HFFc6 (cell line): ENCODE measurements at regions not wholly inside any gene's neighbourhood (a gene's known extent, or its start where the extent isn't known, plus 50 kb on each side); places are given as distances from the start of the nearest gene placed in this dataset.

ENCODE experiments used
- DNase-seq: peaks from one replicate; pipeline ENCODE4 v3.0.0-alpha.2; 2018
- H3K27ac Mint-ChIP-seq: 2 replicates; pipeline ENCODE4 v1.8.0; 2020; ENCODE audit warnings: mild to moderate bottlenecking, mixed read lengths
- H3K27me3 Mint-ChIP-seq: 2 replicates; pipeline ENCODE4 v1.8.0; 2021; ENCODE audit warnings: mild to moderate bottlenecking, moderate library complexity, mixed read lengths; ENCODE audit not compliant: insufficient read depth
- H3K36me3 Mint-ChIP-seq: 2 replicates; pipeline ENCODE4 v1.8.0; 2021; ENCODE audit warnings: low read depth, mixed read lengths
- H3K4me1 Mint-ChIP-seq: 2 replicates; pipeline ENCODE4 v1.8.0; 2020; ENCODE audit warnings: low read depth, mixed read lengths
- H3K4me3 Mint-ChIP-seq: 2 replicates; pipeline ENCODE4 v1.8.0; 2020; ENCODE audit warnings: mild to moderate bottlenecking, moderate library complexity, mixed read lengths
- H3K9me3 Mint-ChIP-seq: 2 replicates; pipeline ENCODE4 v1.8.0; 2020; ENCODE audit warnings: mild to moderate bottlenecking, mixed read lengths
- TF ChIP-seq, protein P1 (sequence below): fragments of 200-600 bp; sonication (generic); IDR thresholded peaks from 2 replicates; pipeline ENCODE4 v1.5.0; 2021; ENCODE audit warnings: antibody characterized with exemption, mild to moderate bottlenecking

DNA sequence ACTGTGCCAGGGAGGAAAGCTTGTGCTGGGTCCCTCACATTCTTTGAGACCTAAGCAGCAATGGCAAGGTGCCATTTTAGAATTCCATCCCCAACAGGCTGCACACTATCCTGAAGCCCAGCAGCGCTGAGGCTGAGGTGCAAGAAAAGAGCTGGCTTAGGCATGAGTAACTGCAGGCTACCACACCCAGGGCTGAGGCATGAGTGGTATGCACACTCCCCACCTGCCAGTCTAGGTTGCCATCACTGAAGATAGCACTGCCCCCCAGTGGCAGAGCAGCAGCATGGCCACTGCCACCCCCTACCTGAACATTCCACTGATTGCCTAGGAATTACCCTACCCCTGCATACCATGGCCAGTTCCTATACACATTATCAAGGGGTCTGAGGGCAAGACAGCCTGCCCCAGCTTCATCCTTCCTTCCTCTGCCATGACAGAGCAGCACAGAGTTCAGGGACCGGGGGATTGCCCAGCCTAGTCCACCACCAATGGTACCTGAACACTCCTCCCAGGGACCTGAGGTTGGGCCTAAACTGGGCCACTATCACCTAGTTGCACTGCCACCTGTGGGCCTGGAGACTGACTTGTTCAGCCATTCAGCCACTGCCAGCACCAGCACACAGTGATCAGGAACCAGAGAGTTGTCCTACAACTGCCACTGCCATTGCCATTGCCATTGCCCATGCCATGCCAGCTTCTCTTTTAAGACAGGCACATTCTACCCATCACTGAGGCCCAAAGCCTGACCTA, 129.8 kb downstream of the SATB1 start:
- Mint-ChIP-seq H3K4me3 (no peak overlapping the region), H3K9me3 (peaks cover 11% of the 10 kb centered on the region), H3K27me3 (no peaks in the 10 kb centered on the region), H3K36me3 (peaks cover 9% of the 10 kb centered on the region), H3K27ac (peak overlapping the region; percentile 47; the same call in 1 of the 2 replicates), H3K4me1 (peaks cover 25% of the 10 kb centered on the region)
- peak; percentile 93 for DNase-seq
- TF ChIP-seq, protein P1, sequence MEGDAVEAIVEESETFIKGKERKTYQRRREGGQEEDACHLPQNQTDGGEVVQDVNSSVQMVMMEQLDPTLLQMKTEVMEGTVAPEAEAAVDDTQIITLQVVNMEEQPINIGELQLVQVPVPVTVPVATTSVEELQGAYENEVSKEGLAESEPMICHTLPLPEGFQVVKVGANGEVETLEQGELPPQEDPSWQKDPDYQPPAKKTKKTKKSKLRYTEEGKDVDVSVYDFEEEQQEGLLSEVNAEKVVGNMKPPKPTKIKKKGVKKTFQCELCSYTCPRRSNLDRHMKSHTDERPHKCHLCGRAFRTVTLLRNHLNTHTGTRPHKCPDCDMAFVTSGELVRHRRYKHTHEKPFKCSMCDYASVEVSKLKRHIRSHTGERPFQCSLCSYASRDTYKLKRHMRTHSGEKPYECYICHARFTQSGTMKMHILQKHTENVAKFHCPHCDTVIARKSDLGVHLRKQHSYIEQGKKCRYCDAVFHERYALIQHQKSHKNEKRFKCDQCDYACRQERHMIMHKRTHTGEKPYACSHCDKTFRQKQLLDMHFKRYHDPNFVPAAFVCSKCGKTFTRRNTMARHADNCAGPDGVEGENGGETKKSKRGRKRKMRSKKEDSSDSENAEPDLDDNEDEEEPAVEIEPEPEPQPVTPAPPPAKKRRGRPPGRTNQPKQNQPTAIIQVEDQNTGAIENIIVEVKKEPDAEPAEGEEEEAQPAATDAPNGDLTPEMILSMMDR = peak; percentile 91

DNA sequence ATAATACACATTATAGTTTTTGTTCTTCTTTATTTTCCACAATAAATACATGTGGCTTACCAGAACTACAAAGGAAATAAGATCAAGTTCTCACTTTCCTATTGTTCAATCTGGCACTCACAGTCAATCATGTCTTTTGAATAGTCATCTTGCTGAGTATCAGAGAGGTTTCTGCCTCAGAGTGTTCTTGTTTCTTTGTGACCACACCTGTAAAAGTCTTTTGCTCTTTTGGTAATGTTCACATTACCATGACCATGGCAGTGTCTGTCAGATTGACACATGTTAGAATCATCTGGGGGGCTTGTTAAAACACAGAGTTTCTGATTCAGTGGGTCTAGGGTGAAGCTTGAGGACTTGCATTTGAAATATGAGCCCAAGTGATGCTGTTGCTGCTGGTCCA, 135.0 kb downstream of the SATB1 start:
- TF ChIP-seq, protein P1 = no peak
- Mint-ChIP-seq H3K9me3 (no peaks in the 10 kb centered on the region), H3K4me1 (peaks cover 14% of the 10 kb centered on the region), H3K27me3 (no peaks in the 10 kb centered on the region), H3K27ac (no peak overlapping the region), H3K36me3 (no peaks in the 10 kb centered on the region), H3K4me3 (no peak overlapping the region)
- no peak for DNase-seq

DNA sequence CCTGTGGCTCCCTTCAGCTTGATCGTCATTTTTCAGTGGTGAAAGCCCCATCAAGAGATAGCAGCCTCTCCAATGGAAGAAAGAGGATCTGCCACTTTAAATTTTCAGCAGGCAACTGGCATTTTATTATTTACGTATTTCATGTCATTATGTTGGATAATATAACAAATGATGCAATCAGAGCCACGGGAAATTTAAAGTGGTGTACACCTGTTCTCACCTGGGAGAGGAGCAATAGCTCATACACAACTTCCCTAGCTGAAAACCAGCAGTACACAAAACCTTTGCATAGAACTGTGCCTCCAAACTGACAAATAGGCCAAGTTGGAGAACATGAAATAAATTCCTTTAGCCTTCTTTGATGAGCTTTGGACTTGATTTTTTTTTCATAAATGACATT, 136.9 kb downstream of the SATB1 start:
- Mint-ChIP-seq H3K4me1 (peaks cover 19% of the 10 kb centered on the region; the same call in 1 of the 2 replicates), H3K9me3 (no peaks in the 10 kb centered on the region), H3K4me3 (no peak overlapping the region), H3K27ac (no peak overlapping the region), H3K27me3 (no peaks in the 10 kb centered on the region), H3K36me3 (no peaks in the 10 kb centered on the region)
- no peak for DNase-seq
- TF ChIP-seq, protein P1 = no peak

DNA sequence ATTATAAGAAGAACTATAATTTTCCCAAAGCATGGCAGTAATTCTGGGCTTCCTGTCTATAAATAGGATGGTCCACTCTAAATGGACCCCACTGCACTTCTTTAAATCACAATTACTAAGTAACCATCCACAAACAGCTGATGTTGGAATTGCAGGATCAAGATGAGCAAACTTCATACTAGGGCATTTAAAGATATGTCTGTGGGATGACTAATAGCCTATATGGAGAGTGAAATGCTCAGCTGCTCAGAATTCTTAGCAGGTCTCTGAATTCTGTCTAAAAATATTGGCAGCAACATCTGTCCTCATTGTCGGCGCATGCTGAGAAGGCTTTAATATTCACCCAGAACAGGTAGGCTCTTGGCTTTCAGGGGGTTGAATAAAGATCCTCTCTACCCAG, 140.4 kb downstream of the SATB1 start:
- no peaks in the 10 kb centered on the region; the same call in 1 of the 2 replicates for H3K27me3 Mint-ChIP-seq
- DNase-seq = no peak

DNA sequence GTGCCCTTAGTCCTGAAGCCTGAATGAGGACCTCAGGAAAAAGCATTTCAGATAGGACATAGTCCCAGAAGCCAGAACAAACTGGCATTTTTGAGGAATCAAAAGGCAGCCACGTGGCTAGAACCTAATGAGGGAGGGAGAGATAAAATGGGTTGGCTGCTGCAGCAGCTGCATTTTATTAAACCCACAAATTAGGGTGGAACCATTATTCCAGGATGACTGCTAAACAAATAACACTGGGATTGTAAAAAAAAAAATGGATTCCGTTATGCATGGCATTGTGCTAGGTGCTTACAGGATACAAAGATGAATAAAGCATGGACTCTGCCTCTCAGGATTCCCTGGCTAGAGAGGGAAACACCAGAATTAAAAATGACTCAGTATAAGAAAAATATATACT, 141.5 kb downstream of the SATB1 start:
- Mint-ChIP-seq H3K27ac (no peak overlapping the region), H3K4me3 (no peak overlapping the region), H3K4me1 (peaks cover 16% of the 10 kb centered on the region; the same call in 1 of the 2 replicates), H3K9me3 (no peaks in the 10 kb centered on the region), H3K36me3 (no peaks in the 10 kb centered on the region), H3K27me3 (no peaks in the 10 kb centered on the region; the same call in 1 of the 2 replicates)
- DNase-seq = no peak
- TF ChIP-seq, protein P1 = no peak

More for the DNA sequence above, 140.4 kb downstream of the SATB1 start:
- Mint-ChIP-seq H3K4me1 (peaks cover 16% of the 10 kb centered on the region; the same call in 1 of the 2 replicates), H3K9me3 (no peaks in the 10 kb centered on the region), H3K4me3 (no peak overlapping the region), H3K36me3 (no peaks in the 10 kb centered on the region), H3K27ac (no peak overlapping the region)
- TF ChIP-seq, protein P1 = no peak
